Mucosa of descending colon (tissue), 3 donors: ENCODE measurements at regions not wholly inside any gene's neighbourhood (a gene's known extent, or its start where the extent isn't known, plus 50 kb on each side); places are given as distances from the start of the nearest gene placed in this dataset.

Experiments used
- ATAC-seq: fragments of 200-7000 bp; cut with Tn5 transposase; one replicate; pipeline ENCODE4 v1.9.1; 2020; ENCODE audit warnings: mild to moderate bottlenecking, moderate library complexity
- DNase-seq, 3 donors: peaks; one replicate each; pipeline ENCODE4 v3.0.0-alpha.2; 2020
- H3K36me3 ChIP-seq: fragments of 200-600 bp; one replicate; pipeline ENCODE4 v1.8.0; 2021; ENCODE audit warnings: low read depth, mild to moderate bottlenecking
- H3K4me1 ChIP-seq: fragments of 200-600 bp; one replicate; pipeline ENCODE4 v1.8.0; 2021; ENCODE audit warnings: low read depth, mild to moderate bottlenecking
- H3K4me3 ChIP-seq: fragments of 200-600 bp; one replicate; pipeline ENCODE4 v1.8.0; 2021; ENCODE audit warnings: mild to moderate bottlenecking
- H3K9me3 ChIP-seq: fragments of 200-600 bp; one replicate; pipeline ENCODE4 v1.8.0; 2021; ENCODE audit warnings: mild to moderate bottlenecking
- CTCF ChIP-seq: fragments of 200-600 bp; IDR thresholded peaks from one replicate; pipeline ENCODE4 v1.8.0; 2022; ENCODE audit warnings: antibody characterized with exemption, mild to moderate bottlenecking
- intact Hi-C, 2 donors: fragments of 100-400 bp; cut with DNase I in 1 of 2; cut with micrococcal nuclease in 1 of 2; formaldehyde crosslinking; loops; one replicate each; pipeline versions ENCODE4 v1.11.0 to v1.11.1; 2022; cut with DNase I, micrococcal nuclease
- donor health status: DM: no; HTN: no; CAD: no; lungs with moderate emphysema.
- donor health status: DM: no; HTN: no; CAD: no.
- donor health status: DM: no; HTN: yes; CAD: no.

- H3K9me3 ChIP-seq = no peaks in the 10 kb centered on the region
- ATAC-seq (no peak), DNase-seq (no peak)
- H3K36me3 ChIP-seq = no peaks in the 10 kb centered on the region
- H3K4me1 ChIP-seq = no peaks in the 10 kb centered on the region
- no peak for TF ChIP-seq CTCF
- intact Hi-C loops = no loop called here
- no peak overlapping the region for H3K4me3 ChIP-seq
These were observed 1045.0 kb downstream of the GLUD2 start for GRCh38 chrX:122092360-122092759.

GRCh38 chrX:122092978-122093377, 1045.6 kb downstream of the GLUD2 start:
- no peak for TF ChIP-seq CTCF
- no peaks in the 10 kb centered on the region for H3K36me3 ChIP-seq
- H3K4me1 ChIP-seq = no peaks in the 10 kb centered on the region
- ATAC-seq (no peak), DNase-seq (no peak)
- H3K4me3 ChIP-seq = no peak overlapping the region
- H3K9me3 ChIP-seq = no peaks in the 10 kb centered on the region
- intact Hi-C loops = no loop called here

- intact Hi-C loops = no loop called here
- no peak overlapping the region for H3K4me3 ChIP-seq
- no peaks in the 10 kb centered on the region for H3K9me3 ChIP-seq
- DNase-seq = no peak
- no peak for ATAC-seq
- no peaks in the 10 kb centered on the region for H3K4me1 ChIP-seq
- no peak for TF ChIP-seq CTCF
- no peaks in the 10 kb centered on the region for H3K36me3 ChIP-seq
These were observed 1047.2 kb downstream of the GLUD2 start for GRCh38 chrX:122094611-122095010.

- no peak for ATAC-seq
- Histone ChIP-seq H3K4me3 (no peak overlapping the region), H3K9me3 (no peaks in the 10 kb centered on the region), H3K4me1 (no peaks in the 10 kb centered on the region), H3K36me3 (no peaks in the 10 kb centered on the region)
- DNase-seq = no peak
- intact Hi-C loops = no loop called here
- no peak for TF ChIP-seq CTCF
These were observed 1066.0 kb downstream of the GLUD2 start for GRCh38 chrX:122113376-122113775.

GRCh38 chrX:122113896-122114295, 1066.5 kb downstream of the GLUD2 start:
- DNase-seq (no peak), ATAC-seq (no peak)
- H3K36me3 ChIP-seq = no peaks in the 10 kb centered on the region
- no peak for TF ChIP-seq CTCF
- intact Hi-C loops = no loop called here
- no peaks in the 10 kb centered on the region for H3K9me3 ChIP-seq
- H3K4me1 ChIP-seq = no peaks in the 10 kb centered on the region
- H3K4me3 ChIP-seq = no peak overlapping the region

- intact Hi-C loops = no loop called here
- H3K4me3 ChIP-seq = no peak overlapping the region
- no peaks in the 10 kb centered on the region for H3K4me1 ChIP-seq
- no peak for TF ChIP-seq CTCF
- no peak for DNase-seq
- H3K36me3 ChIP-seq = no peaks in the 10 kb centered on the region
- no peaks in the 10 kb centered on the region for H3K9me3 ChIP-seq
- ATAC-seq = no peak
These were observed 1068.2 kb downstream of the GLUD2 start for GRCh38 chrX:122115604-122116003.
